Activated CD8-positive, alpha-beta memory T cell treated with anti-CD3 and anti-CD28 coated beads, Interleukin-2, amount 50 U/mL, for 24 hours (primary cell): ENCODE measurements at regions not wholly inside any gene's neighbourhood (a gene's known extent, or its start where the extent isn't known, plus 50 kb on each side); places are given as distances from the start of the nearest gene placed in this dataset.

Experiments
- DNase-seq: peaks from one replicate; pipeline ENCODE4 v3.0.0-alpha.2; 2020; ENCODE audit errors: extremely low read depth

- DNase-seq, result no peak
These were observed 72.9 kb upstream of the RUNX3 start for GRCh38 chr1:25003000-25003399.

- DNase-seq, result no peak
These were observed 71.2 kb upstream of the RUNX3 start for GRCh38 chr1:25001125-25001915.

- DNase-seq, result no peak
These were observed 69.8 kb upstream of the RUNX3 start for GRCh38 chr1:24999906-25000305.

- DNase-seq, result no peak
These were observed 69.3 kb upstream of the RUNX3 start for GRCh38 chr1:24999426-24999825.

- DNase-seq, result no peak
These were observed 68.6 kb upstream of the RUNX3 start for GRCh38 chr1:24998563-24999245.

GRCh38 chr1:24996983-24997893 lies 67.2 kb upstream of the RUNX3 start:
- no peak for DNase-seq

- DNase-seq, result no peak
These were observed 66.4 kb upstream of the RUNX3 start for GRCh38 chr1:24996456-24996855.

- no peak for DNase-seq
These were observed 65.6 kb upstream of the RUNX3 start for GRCh38 chr1:24995661-24996060.

- DNase-seq, result no peak
These were observed 65.1 kb upstream of the RUNX3 start for GRCh38 chr1:24995140-24995539.

GRCh38 chr1:24993871-24994580 lies 64.0 kb upstream of the RUNX3 start:
- DNase-seq, result no peak

GRCh38 chr1:24992761-24993211 lies 62.7 kb upstream of the RUNX3 start:
- DNase-seq, result no peak

- DNase-seq, result no peak
These were observed 62.2 kb upstream of the RUNX3 start for GRCh38 chr1:24992124-24992760.

- DNase-seq, result no peak
These were observed 61.6 kb upstream of the RUNX3 start for GRCh38 chr1:24991697-24992096.

- DNase-seq, result no peak
These were observed 60.9 kb upstream of the RUNX3 start for GRCh38 chr1:24990779-24991641.

- DNase-seq, result no peak
These were observed 60.1 kb upstream of the RUNX3 start for GRCh38 chr1:24990136-24990535.

GRCh38 chr1:24989082-24989481 lies 59.0 kb upstream of the RUNX3 start:
- no peak for DNase-seq

- DNase-seq, result no peak
These were observed 58.5 kb upstream of the RUNX3 start for GRCh38 chr1:24988558-24988912.

GRCh38 chr1:24987875-24988557 lies 57.9 kb upstream of the RUNX3 start:
- DNase-seq, result no peak

GRCh38 chr1:24987424-24987823 lies 57.3 kb upstream of the RUNX3 start:
- no peak for DNase-seq
